ENCODE measurements at regions not wholly inside any gene's neighbourhood (a gene's known extent, or its start where the extent isn't known, plus 50 kb on each side); places are given as distances from the start of the nearest gene placed in this dataset.

DNA sequence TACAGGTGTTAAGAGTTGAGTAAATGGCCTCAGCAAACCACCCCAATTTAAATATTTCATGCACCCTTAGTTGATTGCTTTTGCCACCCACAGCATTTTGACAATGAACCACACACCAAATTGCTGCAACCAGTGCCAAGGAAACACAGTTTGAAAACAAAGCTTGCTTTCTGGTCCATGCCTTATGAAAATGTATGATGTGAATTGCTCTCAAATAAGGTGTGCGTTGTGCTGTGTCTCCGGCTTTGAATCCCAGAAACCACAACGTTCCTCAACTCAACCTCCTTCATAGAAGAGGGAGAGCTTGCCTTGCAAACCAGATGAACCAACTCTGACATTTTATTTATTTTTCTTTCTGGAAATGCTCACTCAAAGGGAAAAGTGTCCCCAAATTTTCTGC is 762.7 kb downstream of the TLE1 start:
- TF ChIP-seq CTCF (conservative IDR thresholded peaks at IDR 0.05; ENCODE audit: low read depth): no peak
- no peak overlapping the region for H3K27ac ChIP-seq
- no peak for DNase-seq (ENCODE audit: low spot score)
- CTCF ChIA-PET: interaction anchor here (0.6 kb wide), 1 partner anchor 1646 kb away, joined by 4 read pairs; no protein-coding TSS in a partner anchor
- POLR2A ChIA-PET (ENCODE audit: low non-redundant PET): no interaction called here

GRCh38 chr9:80922544-80922943 is 766.8 kb downstream of the TLE1 start:
- no peak overlapping the region for H3K27ac ChIP-seq
- no peak for TF ChIP-seq CTCF (conservative IDR thresholded peaks at IDR 0.05; ENCODE audit: low read depth)
- no peak for DNase-seq (ENCODE audit: low spot score)
- ChIA-PET POLR2A (ENCODE audit: low non-redundant PET) (no interaction called here), CTCF (no interaction called here)

GRCh38 chr9:80906728-80907127 is 782.6 kb downstream of the TLE1 start:
- ChIA-PET CTCF (no interaction called here), POLR2A (ENCODE audit: low non-redundant PET) (no interaction called here)
- no peak for DNase-seq (ENCODE audit: low spot score)
- H3K27ac ChIP-seq: no peak overlapping the region
- no peak for TF ChIP-seq CTCF (conservative IDR thresholded peaks at IDR 0.05; ENCODE audit: low read depth)

DNA sequence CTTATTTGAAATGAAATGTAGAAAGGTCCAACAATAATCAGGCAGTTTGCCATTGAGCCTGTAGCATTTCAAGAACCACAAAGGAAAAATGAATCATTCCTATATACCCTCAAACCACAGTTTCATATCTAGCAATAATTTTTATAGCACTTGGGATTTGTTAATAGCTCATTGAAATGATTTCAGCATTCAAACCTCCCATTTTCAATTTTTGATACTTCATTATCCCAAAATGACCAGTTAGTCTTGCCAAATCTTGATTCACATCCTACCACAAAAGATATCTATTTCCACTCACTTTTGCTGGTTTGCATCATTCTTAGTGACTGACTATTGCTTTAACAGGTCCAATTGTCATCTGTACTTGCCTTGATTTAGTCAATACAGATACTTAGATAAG is 790.1 kb downstream of the TLE1 start:
- TF ChIP-seq CTCF (conservative IDR thresholded peaks at IDR 0.05; ENCODE audit: low read depth): no peak
- ChIA-PET POLR2A (ENCODE audit: low non-redundant PET) (no interaction called here), CTCF (no interaction called here)

GRCh38 chr9:80893190-80893589 is 796.2 kb downstream of the TLE1 start:
- no peak for TF ChIP-seq CTCF (conservative IDR thresholded peaks at IDR 0.05; ENCODE audit: low read depth)
- POLR2A ChIA-PET (ENCODE audit: low non-redundant PET): no interaction called here
- H3K27ac ChIP-seq: no peak overlapping the region
- CTCF ChIA-PET: no interaction called here
- no peak for DNase-seq (ENCODE audit: low spot score)

More for the DNA sequence above, 790.1 kb downstream of the TLE1 start:
- no peak overlapping the region for H3K27ac ChIP-seq
- peak; percentile 18 for DNase-seq (ENCODE audit: low spot score)

GRCh38 chr9:80892703-80893102 is 796.6 kb downstream of the TLE1 start:
- no peak for TF ChIP-seq CTCF (conservative IDR thresholded peaks at IDR 0.05; ENCODE audit: low read depth)
- no peak for DNase-seq (ENCODE audit: low spot score)
- ChIA-PET POLR2A (ENCODE audit: low non-redundant PET) (no interaction called here), CTCF (no interaction called here)
- no peak overlapping the region for H3K27ac ChIP-seq

DNA sequence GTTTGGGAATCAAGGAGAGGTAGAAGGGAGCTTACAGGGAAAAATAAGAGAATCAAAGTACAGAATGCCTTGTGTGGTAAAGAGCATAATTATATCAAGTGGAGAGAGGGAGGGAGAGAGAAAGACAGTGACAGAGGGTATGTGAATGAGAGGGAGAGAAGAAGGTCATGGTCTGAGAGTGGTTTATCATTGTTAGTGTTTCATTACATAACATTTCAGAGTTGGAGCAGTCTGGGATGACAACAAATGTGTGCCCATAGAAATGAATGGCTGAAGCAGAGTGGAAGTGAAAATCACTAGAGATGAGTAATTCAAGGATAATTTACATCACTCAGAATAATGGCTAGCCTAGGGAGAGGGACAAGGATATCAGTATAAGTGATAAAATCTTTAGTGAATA is 799.2 kb downstream of the TLE1 start:
- no peak for DNase-seq (ENCODE audit: low spot score)
- no peak overlapping the region for H3K27ac ChIP-seq
- ChIA-PET POLR2A (ENCODE audit: low non-redundant PET) (no interaction called here), CTCF (no interaction called here)
- TF ChIP-seq CTCF (conservative IDR thresholded peaks at IDR 0.05; ENCODE audit: low read depth): no peak
